ENCODE measurements at regions not wholly inside any gene's neighbourhood (a gene's known extent, or its start where the extent isn't known, plus 50 kb on each side); places are given as distances from the start of the nearest gene placed in this dataset.

- Mint-ChIP-seq H3K27ac (no peak overlapping the region), H3K4me1 (ENCODE audit: low read depth) (no peaks in the 10 kb centered on the region), H3K36me3 (ENCODE audit: low read depth) (no peaks in the 10 kb centered on the region), H3K27me3 (no peaks in the 10 kb centered on the region), H3K4me3 (no peak overlapping the region), H3K9me3 (peaks cover 7% of the 10 kb centered on the region)
- TF ChIP-seq CTCF (IDR thresholded peaks at IDR 0.05): no peak
- ChIA-PET CTCF (no interaction called here), POLR2A (no interaction called here)
- intact Hi-C loops (cut with micrococcal nuclease): no loop called here
- ATAC-seq (no peak), DNase-seq (no peak)
Observed at GRCh38 chr10:52409195-52409594, 95.1 kb downstream of the DKK1 start.

GRCh38 chr10:52409928-52410327 lies 95.8 kb downstream of the DKK1 start:
- H3K27ac Mint-ChIP-seq: no peak overlapping the region
- no peak for TF ChIP-seq CTCF (IDR thresholded peaks at IDR 0.05)
- ChIA-PET CTCF (no interaction called here), POLR2A (no interaction called here)
- H3K27me3 Mint-ChIP-seq: no peaks in the 10 kb centered on the region
- no peaks in the 10 kb centered on the region for H3K4me1 Mint-ChIP-seq (ENCODE audit: low read depth)
- H3K36me3 Mint-ChIP-seq (ENCODE audit: low read depth): no peaks in the 10 kb centered on the region
- intact Hi-C loops (cut with micrococcal nuclease): no loop called here
- no peak for ATAC-seq
- no peak for DNase-seq
- H3K4me3 Mint-ChIP-seq: no peak overlapping the region
- H3K9me3 Mint-ChIP-seq: peaks cover 7% of the 10 kb centered on the region

GRCh38 chr10:52410916-52411315 lies 96.8 kb downstream of the DKK1 start:
- no peak for DNase-seq
- no peak overlapping the region for H3K27ac Mint-ChIP-seq
- H3K4me1 Mint-ChIP-seq (ENCODE audit: low read depth): no peaks in the 10 kb centered on the region
- no peak for TF ChIP-seq CTCF (IDR thresholded peaks at IDR 0.05)
- ChIA-PET CTCF (no interaction called here), POLR2A (no interaction called here)
- no peak overlapping the region for H3K4me3 Mint-ChIP-seq
- H3K9me3 Mint-ChIP-seq: peaks cover 7% of the 10 kb centered on the region
- no peak for ATAC-seq
- H3K27me3 Mint-ChIP-seq: no peaks in the 10 kb centered on the region
- intact Hi-C loops (cut with micrococcal nuclease): no loop called here
- no peaks in the 10 kb centered on the region for H3K36me3 Mint-ChIP-seq (ENCODE audit: low read depth)

- Mint-ChIP-seq H3K36me3 (ENCODE audit: low read depth) (no peaks in the 10 kb centered on the region), H3K27me3 (peaks cover 2% of the 10 kb centered on the region), H3K4me3 (no peak overlapping the region), H3K9me3 (no peaks in the 10 kb centered on the region), H3K4me1 (ENCODE audit: low read depth) (no peaks in the 10 kb centered on the region), H3K27ac (no peak overlapping the region)
- ATAC-seq (no peak), DNase-seq (no peak)
- intact Hi-C loops (cut with micrococcal nuclease): no loop called here
- CTCF ChIA-PET: no interaction called here
- POLR2A ChIA-PET: no interaction called here
- TF ChIP-seq CTCF (IDR thresholded peaks at IDR 0.05): no peak
Observed at GRCh38 chr10:52419281-52419680, 105.2 kb downstream of the DKK1 start.

- ChIA-PET CTCF (no interaction called here), POLR2A (no interaction called here)
- no peak overlapping the region for H3K4me3 Mint-ChIP-seq
- H3K4me1 Mint-ChIP-seq (ENCODE audit: low read depth): no peaks in the 10 kb centered on the region
- H3K9me3 Mint-ChIP-seq: no peaks in the 10 kb centered on the region
- no peak for TF ChIP-seq CTCF (IDR thresholded peaks at IDR 0.05)
- peaks cover 2% of the 10 kb centered on the region for H3K27me3 Mint-ChIP-seq
- no peak overlapping the region for H3K27ac Mint-ChIP-seq
- ATAC-seq (no peak), DNase-seq (no peak)
- intact Hi-C loops (cut with micrococcal nuclease): no loop called here
- no peaks in the 10 kb centered on the region for H3K36me3 Mint-ChIP-seq (ENCODE audit: low read depth)
Observed at GRCh38 chr10:52420656-52421055, 106.6 kb downstream of the DKK1 start.

All from activated CD8-positive, alpha-beta T cell treated with anti-CD3 and anti-CD28 coated beads for 36 hours (primary cell).